ENCODE measurements at regions not wholly inside any gene's neighbourhood (a gene's known extent, or its start where the extent isn't known, plus 50 kb on each side); places are given as distances from the start of the nearest gene placed in this dataset.

GRCh38 chrY:7463196-7463595 lies 551.6 kb upstream of the AMELY start:
- TF ChIP-seq, protein P1, sequence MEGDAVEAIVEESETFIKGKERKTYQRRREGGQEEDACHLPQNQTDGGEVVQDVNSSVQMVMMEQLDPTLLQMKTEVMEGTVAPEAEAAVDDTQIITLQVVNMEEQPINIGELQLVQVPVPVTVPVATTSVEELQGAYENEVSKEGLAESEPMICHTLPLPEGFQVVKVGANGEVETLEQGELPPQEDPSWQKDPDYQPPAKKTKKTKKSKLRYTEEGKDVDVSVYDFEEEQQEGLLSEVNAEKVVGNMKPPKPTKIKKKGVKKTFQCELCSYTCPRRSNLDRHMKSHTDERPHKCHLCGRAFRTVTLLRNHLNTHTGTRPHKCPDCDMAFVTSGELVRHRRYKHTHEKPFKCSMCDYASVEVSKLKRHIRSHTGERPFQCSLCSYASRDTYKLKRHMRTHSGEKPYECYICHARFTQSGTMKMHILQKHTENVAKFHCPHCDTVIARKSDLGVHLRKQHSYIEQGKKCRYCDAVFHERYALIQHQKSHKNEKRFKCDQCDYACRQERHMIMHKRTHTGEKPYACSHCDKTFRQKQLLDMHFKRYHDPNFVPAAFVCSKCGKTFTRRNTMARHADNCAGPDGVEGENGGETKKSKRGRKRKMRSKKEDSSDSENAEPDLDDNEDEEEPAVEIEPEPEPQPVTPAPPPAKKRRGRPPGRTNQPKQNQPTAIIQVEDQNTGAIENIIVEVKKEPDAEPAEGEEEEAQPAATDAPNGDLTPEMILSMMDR (IDR thresholded peaks at IDR 0.05 in 4 of 5, conservative IDR thresholded peaks at IDR 0.05 in 1 of 5), result no peak
- TF ChIP-seq POLR2A (IDR thresholded peaks at IDR 0.05), result no peak
